Left forelimb (tissue), 1 donor: ENCODE measurements at regions not wholly inside any gene's neighbourhood (a gene's known extent, or its start where the extent isn't known, plus 50 kb on each side); places are given as distances from the start of the nearest gene placed in this dataset.

ENCODE experiments used
- DNase-seq: peaks from one replicate; pipeline ENCODE4 v3.0.0-alpha.2; 2018; ENCODE audit warnings: low spot score

GRCh38 chr10:4775808-4776207 lies 50.2 kb upstream of the AKR1E2 start:
- DNase-seq = no peak

- no peak for DNase-seq
These were observed 53.8 kb upstream of the AKR1E2 start for GRCh38 chr10:4772202-4772570.

- no peak for DNase-seq
These were observed 54.3 kb upstream of the AKR1E2 start for GRCh38 chr10:4771554-4772201.

- no peak for DNase-seq
These were observed 55.0 kb upstream of the AKR1E2 start for GRCh38 chr10:4770801-4771553.

- DNase-seq = no peak
These were observed 57.6 kb upstream of the AKR1E2 start for GRCh38 chr10:4768416-4768815.

- DNase-seq = no peak
These were observed 58.8 kb upstream of the AKR1E2 start for GRCh38 chr10:4767033-4767814.

GRCh38 chr10:4766454-4766853 lies 59.6 kb upstream of the AKR1E2 start:
- DNase-seq = no peak

GRCh38 chr10:4765428-4765827 lies 60.6 kb upstream of the AKR1E2 start:
- DNase-seq = no peak

GRCh38 chr10:4763960-4764428 lies 62.0 kb upstream of the AKR1E2 start:
- no peak for DNase-seq

- DNase-seq = no peak
These were observed 62.5 kb upstream of the AKR1E2 start for GRCh38 chr10:4763513-4763912.

GRCh38 chr10:4758256-4758655 lies 67.8 kb upstream of the AKR1E2 start:
- DNase-seq = no peak

GRCh38 chr10:4755286-4755989 lies 70.6 kb upstream of the AKR1E2 start:
- no peak for DNase-seq

- no peak for DNase-seq
These were observed 71.9 kb upstream of the AKR1E2 start for GRCh38 chr10:4754143-4754542.

- DNase-seq = no peak
These were observed 74.8 kb upstream of the AKR1E2 start for GRCh38 chr10:4751211-4751610.

GRCh38 chr10:4749271-4749574 lies 76.8 kb upstream of the AKR1E2 start:
- DNase-seq = no peak

- no peak for DNase-seq
These were observed 77.3 kb upstream of the AKR1E2 start for GRCh38 chr10:4748491-4749270.

GRCh38 chr10:4742217-4742616 lies 83.8 kb upstream of the AKR1E2 start:
- no peak for DNase-seq

- DNase-seq = no peak
These were observed 85.5 kb upstream of the AKR1E2 start for GRCh38 chr10:4740471-4740870.

- DNase-seq = no peak
These were observed 89.4 kb upstream of the AKR1E2 start for GRCh38 chr10:4736608-4737007.

GRCh38 chr10:4736183-4736582 lies 89.8 kb upstream of the AKR1E2 start:
- no peak for DNase-seq

GRCh38 chr10:4733843-4734224 lies 92.2 kb upstream of the AKR1E2 start:
- no peak for DNase-seq
